Right lobe of liver (tissue), 4 donors: ENCODE measurements at regions not wholly inside any gene's neighbourhood (a gene's known extent, or its start where the extent isn't known, plus 50 kb on each side); places are given as distances from the start of the nearest gene placed in this dataset.

ENCODE experiments used
- POLR2A ChIP-seq: fragments of 450-650 bp; IDR thresholded peaks from one replicate; pipeline ENCODE4 v1.6.1; 2017; ENCODE audit warnings: antibody characterized with exemption, mild to moderate bottlenecking
- TF ChIP-seq, protein P1 (sequence below), 4 donors: fragments of 200-600 bp in 3 of 4; fragments of 450-650 bp in 1 of 4; IDR thresholded peaks; one replicate each; pipeline versions ENCODE4 v1.5.1 to v1.8.0; 2016 to 2022; ENCODE audit warnings: antibody characterized with exemption in 4 of 4, mild to moderate bottlenecking in 2 of 4
- donor health status: DM: no; HTN: no; CAD: no.
- donor health status: DM: no; HTN: no; CAD: no.
- donor health status: DM: no; HTN: yes; CAD: no.

GRCh38 chr9:90464978-90465377 lies 177.6 kb downstream of the DIRAS2 start:
- TF ChIP-seq POLR2A = no peak
- TF ChIP-seq, protein P1, sequence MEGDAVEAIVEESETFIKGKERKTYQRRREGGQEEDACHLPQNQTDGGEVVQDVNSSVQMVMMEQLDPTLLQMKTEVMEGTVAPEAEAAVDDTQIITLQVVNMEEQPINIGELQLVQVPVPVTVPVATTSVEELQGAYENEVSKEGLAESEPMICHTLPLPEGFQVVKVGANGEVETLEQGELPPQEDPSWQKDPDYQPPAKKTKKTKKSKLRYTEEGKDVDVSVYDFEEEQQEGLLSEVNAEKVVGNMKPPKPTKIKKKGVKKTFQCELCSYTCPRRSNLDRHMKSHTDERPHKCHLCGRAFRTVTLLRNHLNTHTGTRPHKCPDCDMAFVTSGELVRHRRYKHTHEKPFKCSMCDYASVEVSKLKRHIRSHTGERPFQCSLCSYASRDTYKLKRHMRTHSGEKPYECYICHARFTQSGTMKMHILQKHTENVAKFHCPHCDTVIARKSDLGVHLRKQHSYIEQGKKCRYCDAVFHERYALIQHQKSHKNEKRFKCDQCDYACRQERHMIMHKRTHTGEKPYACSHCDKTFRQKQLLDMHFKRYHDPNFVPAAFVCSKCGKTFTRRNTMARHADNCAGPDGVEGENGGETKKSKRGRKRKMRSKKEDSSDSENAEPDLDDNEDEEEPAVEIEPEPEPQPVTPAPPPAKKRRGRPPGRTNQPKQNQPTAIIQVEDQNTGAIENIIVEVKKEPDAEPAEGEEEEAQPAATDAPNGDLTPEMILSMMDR (IDR thresholded peaks at IDR 0.05) = no peak
